ENCODE measurements at regions not wholly inside any gene's neighbourhood (a gene's known extent, or its start where the extent isn't known, plus 50 kb on each side); places are given as distances from the start of the nearest gene placed in this dataset.

GRCh38 chr6:144585217-144585814, 300.2 kb downstream of the UTRN start (continued):
- TF ChIP-seq CTCF (CRISPR knock-in tag; IDR thresholded peaks at IDR 0.05) (peak; percentile 80), ZNF101 (CRISPR knock-in tag; IDR thresholded peaks at IDR 0.05; ENCODE audit: borderline replicate concordance, low read depth) (no peak)

GRCh38 chr6:144586986-144587385, 301.9 kb downstream of the UTRN start:
- no peak overlapping the region for H3K4me3 ChIP-seq (replicated peaks in 1 of 3; ENCODE audit: insufficient read depth in 1 of 3, low read depth in 2 of 3, low read length in 3 of 3)
- no peaks in the 10 kb centered on the region for H4K20me1 ChIP-seq (ENCODE audit: insufficient read depth, low read length)
- ATAC-seq (no peak; the same call in 2 of the 3 replicates), DNase-seq (ENCODE audit: low spot score) (no peak), FAIRE-seq (no peak)
- CTCF ChIA-PET (ENCODE audit: low intra/inter-chr PET ratio, low total read pairs), result no interaction called here
- no TSS peak for BruUV-seq (replicated peaks)
- WGBS (ENCODE audit: low lambda C conversion rate), result 95% methylated on average over 3 of the region's 3 CpGs
- H3K79me2 ChIP-seq (ENCODE audit: insufficient read depth, low read length), result no peaks in the 10 kb centered on the region
- in situ Hi-C loops (cut with HindIII; ENCODE audit: extremely low pct_ligation_motif_present, low pct_unique_long_range_greater_than_20kb) (loop anchor here (10.0 kb wide), 3 partner anchors 438 to 1048 kb away; no protein-coding TSS in a partner anchor), intact Hi-C loops (cut with micrococcal nuclease; ENCODE audit: unreplicated experiment) (no loop called here)
- POLR2A ChIA-PET, result no interaction called here
- no peaks in the 10 kb centered on the region for H3K27me3 ChIP-seq (ENCODE audit: control insufficient read depth in 1 of 2, insufficient read depth in 2 of 2, low read length in 2 of 2)
- no peak overlapping the region for H3K4me2 ChIP-seq (ENCODE audit: low read depth, low read length)
- no peak overlapping the region for H2AFZ ChIP-seq (ENCODE audit: low read length)
- H3K36me3 ChIP-seq (replicated peaks in 1 of 2; ENCODE audit: control insufficient read depth in 1 of 2, insufficient read depth in 2 of 2, low read length in 2 of 2), result peaks cover 21 to 31% of the 10 kb centered on the region in 2 experiments
- no peak overlapping the region for H3K9ac ChIP-seq (ENCODE audit: insufficient read depth, low read depth, low read length)
- TF ChIP-seq ZNF260 (CRISPR knock-in tag; IDR thresholded peaks at IDR 0.05; ENCODE audit: borderline replicate concordance, low read depth) (no peak), NR0B2 (CRISPR knock-in tag; IDR thresholded peaks at IDR 0.05) (no peak), PCBP1 (IDR thresholded peaks at IDR 0.05; ENCODE audit: borderline replicate concordance, low read depth, low read length) (no peak), ZNF567 (CRISPR knock-in tag; IDR thresholded peaks at IDR 0.05; ENCODE audit: borderline replicate concordance) (no peak), STAG1 (CRISPR knock-in tag; IDR thresholded peaks at IDR 0.05) (no peak)
- peaks cover 3% of the 10 kb centered on the region; the same call in 1 of the 2 replicates for H3K4me1 ChIP-seq (ENCODE audit: insufficient read depth, low read length)
- H3K27ac ChIP-seq (ENCODE audit: extremely low read length, insufficient read depth, low read length), result no peak overlapping the region
- no peaks in the 10 kb centered on the region for H3K9me3 ChIP-seq (ENCODE audit: low read length)

Data from HepG2 (cell line).